ENCODE measurements at regions not wholly inside any gene's neighbourhood (a gene's known extent, or its start where the extent isn't known, plus 50 kb on each side); places are given as distances from the start of the nearest gene placed in this dataset.

DNA sequence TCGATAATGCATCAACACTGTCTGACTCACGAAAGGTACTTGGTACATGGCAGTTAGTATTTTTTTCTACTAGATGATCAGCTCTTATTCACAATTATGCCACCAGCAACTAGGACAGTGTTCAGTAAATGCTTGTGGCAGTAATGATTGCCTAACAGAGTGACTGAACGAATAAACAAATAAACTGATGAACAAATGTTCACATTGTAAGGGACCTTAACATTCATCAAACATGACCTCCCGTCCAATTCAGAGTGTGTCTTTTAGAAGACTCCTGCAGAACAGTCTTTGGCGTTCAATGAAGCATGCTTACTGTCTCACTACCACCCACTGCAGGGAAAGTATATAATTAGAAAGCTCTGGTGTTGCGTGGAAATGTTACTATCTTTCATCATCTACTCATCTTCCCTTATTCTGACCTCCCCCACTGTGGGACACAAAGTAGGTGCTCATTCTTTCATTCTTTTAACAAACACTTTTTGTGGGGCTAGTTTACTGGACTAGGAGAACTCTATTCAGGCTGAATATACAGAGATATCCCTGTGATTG, 319.3 kb downstream of the RAB28 start:
- Histone ChIP-seq H3K27ac (no peak overlapping the region), H3K36me3 (ENCODE audit: insufficient read depth in 1 of 2, low read depth in 1 of 2) (no peaks in the 10 kb centered on the region), H3K4me3 (no peak overlapping the region), H3K4me1 (no peaks in the 10 kb centered on the region), H3K9me3 (no peaks in the 10 kb centered on the region), H3K27me3 (ENCODE audit: insufficient read depth in 3 of 3, low read length in 2 of 3) (no peaks in the 10 kb centered on the region)
- TF ChIP-seq, protein P1, sequence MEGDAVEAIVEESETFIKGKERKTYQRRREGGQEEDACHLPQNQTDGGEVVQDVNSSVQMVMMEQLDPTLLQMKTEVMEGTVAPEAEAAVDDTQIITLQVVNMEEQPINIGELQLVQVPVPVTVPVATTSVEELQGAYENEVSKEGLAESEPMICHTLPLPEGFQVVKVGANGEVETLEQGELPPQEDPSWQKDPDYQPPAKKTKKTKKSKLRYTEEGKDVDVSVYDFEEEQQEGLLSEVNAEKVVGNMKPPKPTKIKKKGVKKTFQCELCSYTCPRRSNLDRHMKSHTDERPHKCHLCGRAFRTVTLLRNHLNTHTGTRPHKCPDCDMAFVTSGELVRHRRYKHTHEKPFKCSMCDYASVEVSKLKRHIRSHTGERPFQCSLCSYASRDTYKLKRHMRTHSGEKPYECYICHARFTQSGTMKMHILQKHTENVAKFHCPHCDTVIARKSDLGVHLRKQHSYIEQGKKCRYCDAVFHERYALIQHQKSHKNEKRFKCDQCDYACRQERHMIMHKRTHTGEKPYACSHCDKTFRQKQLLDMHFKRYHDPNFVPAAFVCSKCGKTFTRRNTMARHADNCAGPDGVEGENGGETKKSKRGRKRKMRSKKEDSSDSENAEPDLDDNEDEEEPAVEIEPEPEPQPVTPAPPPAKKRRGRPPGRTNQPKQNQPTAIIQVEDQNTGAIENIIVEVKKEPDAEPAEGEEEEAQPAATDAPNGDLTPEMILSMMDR (IDR thresholded peaks at IDR 0.05): no peak
- 85 to 91% (median 89%) methylated on average over 6 of the region's 6 CpGs for WGBS, 3 donors
- intact Hi-C loops (cut with DNase I): no loop called here
- DNase-seq (no peak), ATAC-seq (no peak)

DNA sequence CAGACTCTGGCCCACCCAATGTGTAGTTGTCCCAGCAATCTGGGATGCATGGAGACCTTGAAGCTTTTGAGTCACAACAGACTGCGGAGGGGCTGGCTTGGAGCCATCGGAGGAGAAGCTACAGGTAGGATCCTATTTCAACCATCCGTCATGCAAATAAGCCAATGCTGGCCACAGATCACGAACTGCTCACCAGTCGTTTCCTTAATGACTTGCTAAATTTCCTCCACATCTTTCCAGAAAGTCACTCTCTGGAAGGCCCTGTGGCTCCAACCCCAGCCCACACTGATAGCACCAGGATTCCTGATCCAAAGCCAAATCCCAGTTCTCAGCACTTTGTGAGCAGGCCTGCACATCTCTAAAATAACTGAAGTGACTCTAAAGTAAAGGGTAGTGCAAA, 321.3 kb downstream of the RAB28 start:
- H3K4me3 ChIP-seq: no peak overlapping the region
- no peaks in the 10 kb centered on the region for H3K4me1 ChIP-seq
- H3K36me3 ChIP-seq (ENCODE audit: insufficient read depth in 1 of 2, low read depth in 1 of 2): no peaks in the 10 kb centered on the region
- no peak overlapping the region for H3K27ac ChIP-seq
- no peaks in the 10 kb centered on the region for H3K27me3 ChIP-seq (ENCODE audit: insufficient read depth in 3 of 3, low read length in 2 of 3)
- no peaks in the 10 kb centered on the region for H3K9me3 ChIP-seq
- DNase-seq: no peak
- TF ChIP-seq, protein P1 (IDR thresholded peaks at IDR 0.05): no peak
- intact Hi-C loops (cut with DNase I): no loop called here
- no peak for ATAC-seq
- 29 to 41% (median 33%) methylated on average over 5 of the region's 5 CpGs for WGBS, 3 donors

DNA sequence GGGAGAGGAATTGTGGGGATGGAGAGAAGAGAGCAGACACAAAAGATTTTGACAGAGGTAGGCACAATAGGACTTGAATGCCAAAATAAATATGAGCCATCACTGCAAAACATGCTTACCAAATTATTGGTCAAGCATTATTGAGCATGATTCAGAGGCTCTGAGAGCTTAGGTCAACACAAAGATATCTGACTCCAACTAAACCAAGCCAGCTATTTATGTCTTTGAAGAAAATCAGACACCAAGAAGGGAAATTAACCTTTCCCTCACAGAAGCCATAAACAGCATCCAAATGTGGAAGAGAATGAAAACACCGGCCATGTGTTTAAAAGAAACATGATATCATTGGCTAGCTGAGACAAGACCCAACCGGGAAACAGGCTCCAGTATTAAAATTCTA, 323.2 kb downstream of the RAB28 start:
- H3K4me3 ChIP-seq: no peak overlapping the region
- H3K27me3 ChIP-seq (ENCODE audit: insufficient read depth in 3 of 3, low read length in 2 of 3): no peaks in the 10 kb centered on the region
- H3K36me3 ChIP-seq (ENCODE audit: insufficient read depth in 1 of 2, low read depth in 1 of 2): no peaks in the 10 kb centered on the region
- DNase-seq: no peak
- H3K9me3 ChIP-seq: no peaks in the 10 kb centered on the region
- 11 to 21% (median 20%) methylated on average over 2 of the region's 2 CpGs for WGBS, 3 donors
- H3K4me1 ChIP-seq: no peaks in the 10 kb centered on the region
- H3K27ac ChIP-seq: no peak overlapping the region
- intact Hi-C loops (cut with DNase I): no loop called here
- ATAC-seq: peak in 1 of 4 donors; percentile 43
- TF ChIP-seq, protein P1 (IDR thresholded peaks at IDR 0.05): no peak

DNA sequence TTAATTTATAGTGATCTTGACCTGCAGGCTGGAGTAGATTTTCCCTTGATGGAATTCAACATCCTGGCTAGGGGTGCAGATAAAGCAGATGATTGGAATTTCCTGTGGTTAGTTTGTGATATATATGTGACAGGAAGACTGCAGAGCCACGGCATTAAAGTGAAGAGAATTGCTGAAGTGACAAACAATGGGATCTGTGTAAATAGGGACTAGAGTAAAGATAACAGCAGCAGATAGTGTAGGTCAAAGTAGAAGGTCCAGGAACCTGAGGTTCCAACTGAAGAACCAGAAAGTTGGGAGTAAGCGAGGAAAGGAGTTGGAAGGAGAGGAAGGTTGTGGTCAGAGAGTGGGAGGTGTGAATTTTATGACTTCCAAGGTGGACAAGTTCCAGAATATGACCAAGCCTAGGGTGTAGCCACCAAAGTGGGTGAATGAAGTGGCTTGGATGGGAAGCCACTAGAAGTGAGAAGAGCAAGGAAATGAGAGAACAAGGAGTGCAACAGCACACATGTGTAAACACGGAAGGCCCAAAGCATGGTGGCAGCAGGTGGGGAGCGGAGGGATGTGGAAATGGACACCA, 325.0 kb downstream of the RAB28 start:
- TF ChIP-seq, protein P1 (IDR thresholded peaks at IDR 0.05): no peak
- WGBS, 3 donors: 69 to 75% (median 71%) methylated on average over 4 of the region's 4 CpGs

DNA sequence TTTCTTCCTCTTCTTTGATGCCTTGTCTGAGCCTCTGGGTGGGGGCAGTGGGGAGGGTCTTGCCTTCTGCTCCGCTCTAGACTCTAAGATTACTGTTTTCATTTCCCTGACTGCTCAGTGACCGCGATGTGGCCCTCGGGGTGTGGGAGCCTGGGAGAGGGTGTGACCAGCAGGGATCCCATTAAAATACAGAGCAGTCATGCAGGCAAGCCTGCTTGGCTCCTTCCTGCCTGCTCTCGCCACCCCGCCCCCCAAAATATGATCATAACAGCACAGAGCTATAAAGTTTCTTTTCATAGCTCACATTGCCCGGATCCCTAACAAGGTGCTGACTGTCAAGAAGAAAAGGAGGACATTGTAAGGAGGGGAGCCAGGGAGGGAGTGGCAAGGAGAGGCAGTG, 332.9 kb downstream of the RAB28 start:
- Histone ChIP-seq H3K4me3 (no peak overlapping the region), H3K27ac (no peak overlapping the region), H3K4me1 (no peaks in the 10 kb centered on the region), H3K9me3 (no peaks in the 10 kb centered on the region), H3K36me3 (ENCODE audit: insufficient read depth in 1 of 2, low read depth in 1 of 2) (no peaks in the 10 kb centered on the region), H3K27me3 (ENCODE audit: insufficient read depth in 3 of 3, low read length in 2 of 3) (no peaks in the 10 kb centered on the region)
- TF ChIP-seq, protein P1 (IDR thresholded peaks at IDR 0.05): no peak
- intact Hi-C loops (cut with DNase I): no loop called here
- ATAC-seq: no peak
- 43 to 55% (median 47%) methylated on average over 7 of the region's 7 CpGs for WGBS, 3 donors
- DNase-seq: no peak

More for the DNA sequence above, 325.0 kb downstream of the RAB28 start:
- no peaks in the 10 kb centered on the region for H3K36me3 ChIP-seq (ENCODE audit: insufficient read depth in 1 of 2, low read depth in 1 of 2)
- no peaks in the 10 kb centered on the region for H3K9me3 ChIP-seq
- ATAC-seq (no peak), DNase-seq (no peak)
- H3K4me1 ChIP-seq: no peaks in the 10 kb centered on the region
- no peaks in the 10 kb centered on the region for H3K27me3 ChIP-seq (ENCODE audit: insufficient read depth in 3 of 3, low read length in 2 of 3)
- no peak overlapping the region for H3K4me3 ChIP-seq
- intact Hi-C loops (cut with DNase I): no loop called here
- no peak overlapping the region for H3K27ac ChIP-seq
